DMS114 treated with DMSO at 0.1 percent for 48 hours (cell line): ENCODE measurements at regions not wholly inside any gene's neighbourhood (a gene's known extent, or its start where the extent isn't known, plus 50 kb on each side); places are given as distances from the start of the nearest gene placed in this dataset.
"Not testable (repeated sequence)": the region's sequence is repeated elsewhere in the genome, so short reads cannot be mapped to it uniquely, and the experiment has no call there.

Experiments used
- DNase-seq: peaks from one replicate; lab custom pipeline; 2025; ENCODE audit not compliant: unreplicated experiment; lab: John Stamatoyannopoulos, UW

DNA sequence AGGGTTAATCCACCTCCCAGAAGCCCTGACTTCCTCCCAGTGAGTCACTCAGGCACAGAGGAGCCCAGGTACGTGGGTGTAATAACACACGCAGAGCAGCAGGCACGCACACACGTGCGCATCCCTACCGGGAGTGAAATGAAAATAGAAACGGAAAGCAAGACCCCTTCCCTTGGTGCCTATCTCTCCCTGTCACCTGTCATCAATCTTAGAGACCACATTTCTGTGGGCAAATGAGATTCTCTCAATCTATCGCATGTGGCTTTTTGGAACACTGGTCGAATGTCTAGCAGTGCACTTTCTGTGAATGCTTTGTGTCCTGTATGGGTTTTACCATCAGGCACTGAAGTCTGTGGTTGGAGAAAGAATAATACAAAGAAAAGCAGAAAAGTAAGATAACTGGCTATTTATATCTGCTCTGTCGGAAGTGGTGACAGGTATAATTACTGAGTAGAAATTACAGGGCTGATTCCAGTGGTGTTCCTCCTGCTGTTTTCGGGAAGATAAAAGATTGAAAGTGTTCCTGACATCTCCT lies 137.7 kb upstream of the GRIA1 start:
- no peak for DNase-seq

DNA sequence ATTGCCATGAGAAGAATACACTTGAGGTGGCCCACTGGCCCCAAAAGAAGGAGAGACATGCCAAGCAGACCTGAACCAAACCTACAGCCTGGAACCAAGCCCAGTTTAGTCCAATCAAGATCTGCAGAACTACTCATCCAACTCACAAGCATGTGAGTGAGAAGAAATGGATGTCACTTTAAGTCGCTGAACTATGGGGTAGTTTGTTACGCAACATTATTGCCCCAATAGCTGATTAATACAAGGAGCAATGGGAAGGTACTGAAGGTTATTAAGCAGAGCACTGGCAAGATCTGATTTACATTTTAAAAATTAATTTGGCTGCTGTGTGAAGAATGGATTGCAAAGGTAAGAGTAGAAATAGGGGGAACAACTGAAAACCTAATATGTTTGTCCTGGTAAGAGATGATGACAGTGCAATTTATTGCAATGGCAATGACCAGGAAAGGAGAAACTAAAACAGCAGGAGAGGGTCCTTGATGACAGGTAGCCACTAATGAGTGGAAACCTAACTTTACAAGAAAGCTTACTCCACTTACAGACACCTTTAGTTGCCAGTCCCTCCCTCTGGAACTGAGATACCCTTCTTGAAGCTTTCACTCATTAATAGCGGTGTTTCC lies 132.9 kb upstream of the GRIA1 start:
- no peak for DNase-seq

DNA sequence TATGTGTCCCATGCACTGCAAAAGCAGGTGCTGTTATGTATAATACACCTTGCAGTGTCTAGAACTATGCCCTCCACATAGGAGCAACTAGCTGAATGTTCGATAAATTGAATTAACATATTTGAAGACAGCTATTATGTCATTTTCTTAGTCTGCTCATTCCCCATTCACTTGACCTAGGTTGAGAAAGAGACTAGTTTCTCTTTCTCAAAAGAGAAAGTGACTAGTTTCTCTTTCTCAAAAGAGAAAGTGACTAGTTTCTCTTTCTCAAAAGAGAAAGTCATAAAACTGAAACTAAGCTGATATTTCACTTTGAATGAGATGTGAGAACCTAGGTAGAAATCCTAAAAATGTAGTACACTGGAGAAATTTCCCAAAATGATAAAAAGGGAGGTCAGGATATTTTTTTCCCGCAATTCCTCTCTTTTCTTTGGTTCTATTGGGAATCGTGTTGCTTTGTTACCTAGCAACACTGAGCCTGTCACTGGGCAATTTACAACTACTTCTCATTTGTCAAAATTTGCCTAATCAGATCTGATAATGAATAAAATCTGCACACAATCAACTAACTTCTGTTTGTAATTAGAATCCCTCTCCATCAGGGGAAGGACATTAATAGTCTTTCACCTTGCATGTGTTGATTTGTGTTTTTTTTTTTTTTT lies 132.0 kb upstream of the GRIA1 start:
- no peak for DNase-seq

DNA sequence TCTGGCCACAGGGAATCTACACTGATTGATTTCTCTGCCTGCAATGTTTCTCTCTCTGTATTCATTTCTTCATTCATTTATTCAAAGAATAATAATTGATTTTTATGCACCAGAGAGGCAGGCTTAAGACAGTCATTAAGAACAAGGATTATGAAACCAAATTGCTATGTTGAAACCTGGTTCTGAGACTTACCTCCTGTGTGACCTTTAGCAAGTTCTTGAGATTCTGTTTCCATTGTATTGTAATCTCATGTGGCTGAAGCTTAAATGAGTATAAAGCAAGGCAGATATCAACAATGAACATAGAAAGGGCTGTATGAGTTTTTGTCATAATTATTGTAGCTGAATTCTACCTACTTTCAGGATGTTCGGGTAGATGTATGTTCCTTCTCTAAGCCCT lies 129.6 kb upstream of the GRIA1 start:
- no peak for DNase-seq

DNA sequence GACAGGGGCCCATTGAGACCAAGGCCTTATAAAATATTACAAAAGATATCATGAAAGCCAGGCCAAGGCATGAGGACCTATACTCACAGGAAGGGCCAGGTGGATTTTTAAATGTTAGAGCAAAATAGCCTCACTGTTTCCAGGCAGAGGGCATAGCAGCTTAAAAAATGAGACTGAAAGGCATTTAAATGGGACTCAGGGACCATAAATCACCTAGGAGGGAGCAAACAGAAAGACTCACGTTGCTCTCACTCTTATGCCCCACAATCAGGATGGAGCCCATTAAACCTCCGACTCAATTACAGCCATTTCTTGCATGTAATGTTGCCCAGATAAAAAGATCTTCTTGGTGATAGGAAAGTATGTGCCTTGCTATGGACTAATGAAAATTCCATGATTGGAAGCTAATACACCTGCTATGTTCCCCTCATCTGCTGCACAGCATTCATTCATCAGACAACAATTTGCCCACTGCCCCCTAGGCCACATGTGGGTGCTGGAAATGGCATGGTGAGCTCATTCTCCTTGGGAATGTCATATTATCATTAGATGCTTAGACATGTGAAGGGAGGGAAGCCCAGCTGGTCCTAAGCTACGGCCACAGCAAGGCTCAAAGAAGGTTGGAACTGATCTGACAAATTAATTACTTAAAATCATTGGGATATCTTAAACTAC lies 128.6 kb upstream of the GRIA1 start:
- no peak for DNase-seq

DNA sequence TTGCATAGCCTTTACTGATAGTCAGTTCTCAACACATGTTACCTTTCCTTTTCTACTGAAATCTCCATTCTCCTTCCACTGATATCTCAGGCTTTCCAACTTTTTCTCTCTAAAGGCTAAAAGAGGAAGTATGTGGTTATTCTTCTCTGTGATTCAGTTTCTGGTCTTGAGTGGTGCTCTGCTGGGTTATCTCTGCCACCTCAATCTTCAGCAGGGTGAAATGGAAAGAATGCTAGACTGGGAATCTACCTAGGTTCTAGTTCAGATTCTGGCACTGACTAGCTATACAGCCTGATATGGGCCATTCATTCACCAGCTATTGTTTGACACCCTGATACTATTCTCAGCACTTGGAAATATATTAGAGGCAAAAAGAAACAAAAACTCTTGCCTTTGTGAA lies 124.9 kb upstream of the GRIA1 start:
- no peak for DNase-seq

DNA sequence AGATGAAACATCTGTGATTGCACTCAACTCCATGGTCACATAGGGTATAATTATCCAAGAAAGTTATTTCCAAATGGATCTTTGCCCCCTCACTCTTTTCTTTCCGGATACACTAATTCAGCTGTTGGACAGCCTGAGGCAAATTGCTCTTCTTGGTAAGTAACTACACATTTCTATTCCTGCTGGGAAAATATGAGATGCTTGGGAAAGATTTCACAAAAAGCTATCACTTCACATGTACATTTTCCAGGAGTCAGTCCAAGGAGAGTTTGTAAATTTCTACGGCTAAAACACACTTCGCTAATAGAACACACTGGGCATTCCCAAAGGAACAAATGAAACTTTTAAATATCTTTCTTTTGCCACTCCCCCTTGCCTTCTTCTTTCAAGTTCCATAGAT lies 123.0 kb upstream of the GRIA1 start:
- no peak for DNase-seq

DNA sequence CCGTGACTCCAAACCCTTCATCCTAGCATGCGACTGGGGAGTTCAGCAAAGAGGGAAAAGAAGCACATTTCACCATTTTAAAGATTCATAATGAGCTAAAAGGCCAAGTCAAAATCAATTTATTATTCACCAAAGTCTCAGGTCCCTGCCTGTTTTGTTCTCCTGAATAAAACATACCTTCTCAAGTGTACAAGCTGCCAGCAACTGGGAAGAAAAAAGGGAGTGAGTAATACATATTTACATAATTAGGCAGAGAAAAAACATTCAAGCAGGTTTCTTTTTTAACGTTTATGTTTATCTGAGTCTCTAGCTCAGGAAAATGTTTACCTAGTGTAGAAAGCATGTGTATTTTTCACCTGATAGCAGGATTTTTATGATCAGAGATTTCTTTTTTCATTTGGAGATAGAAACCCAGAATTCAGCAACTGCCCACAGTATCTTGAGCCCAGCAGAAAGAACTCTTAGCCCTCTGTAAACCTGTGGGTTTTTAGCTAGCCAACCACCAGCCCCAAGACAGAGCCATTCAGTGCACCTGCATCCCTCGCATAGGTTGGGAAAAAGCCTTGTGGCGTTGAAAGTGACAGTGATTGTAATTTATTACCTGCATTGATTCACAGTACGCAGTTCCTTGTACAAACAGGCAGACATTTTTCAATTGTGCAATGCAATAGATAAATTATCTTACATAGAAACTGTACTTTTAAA lies 117.9 kb upstream of the GRIA1 start:
- no peak for DNase-seq

DNA sequence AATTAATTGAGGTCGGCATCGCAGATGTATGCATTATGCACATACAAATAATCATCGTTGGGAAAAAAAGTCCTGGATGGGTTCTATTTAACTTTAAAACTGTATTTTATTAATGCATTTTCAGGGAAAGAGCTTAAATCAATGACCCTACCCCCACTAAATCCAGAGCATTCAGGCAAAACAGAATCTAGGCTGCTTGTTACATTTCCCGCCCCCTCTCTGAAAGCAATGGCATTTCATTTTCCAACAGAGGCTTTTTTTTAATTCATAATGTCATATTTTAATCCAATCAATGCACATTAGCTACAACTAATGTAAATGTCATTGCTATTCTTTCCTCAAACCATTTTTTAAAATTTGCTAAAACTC lies 117.4 kb upstream of the GRIA1 start:
- no peak for DNase-seq

DNA sequence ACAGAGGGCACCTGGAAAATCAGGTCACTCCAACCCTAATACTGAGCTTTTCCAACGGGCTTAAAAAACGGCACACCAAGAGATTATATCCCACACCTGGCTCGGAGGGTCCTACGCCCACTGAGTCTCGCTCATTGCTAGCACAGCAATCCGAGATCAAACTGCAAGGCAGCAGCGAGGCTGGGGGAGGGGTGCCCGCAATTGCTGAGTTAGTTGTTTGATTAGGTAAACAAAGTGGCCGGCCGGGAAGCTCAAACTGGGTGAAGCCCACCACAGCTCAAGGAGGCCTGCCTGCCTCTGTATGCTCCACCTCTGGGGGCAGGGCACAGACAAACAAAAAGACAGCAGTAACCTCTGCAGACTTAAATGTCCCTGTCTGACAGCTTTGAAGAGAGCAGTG lies 108.8 kb upstream of the GRIA1 start:
- DNase-seq = not testable (repeated sequence)

DNA sequence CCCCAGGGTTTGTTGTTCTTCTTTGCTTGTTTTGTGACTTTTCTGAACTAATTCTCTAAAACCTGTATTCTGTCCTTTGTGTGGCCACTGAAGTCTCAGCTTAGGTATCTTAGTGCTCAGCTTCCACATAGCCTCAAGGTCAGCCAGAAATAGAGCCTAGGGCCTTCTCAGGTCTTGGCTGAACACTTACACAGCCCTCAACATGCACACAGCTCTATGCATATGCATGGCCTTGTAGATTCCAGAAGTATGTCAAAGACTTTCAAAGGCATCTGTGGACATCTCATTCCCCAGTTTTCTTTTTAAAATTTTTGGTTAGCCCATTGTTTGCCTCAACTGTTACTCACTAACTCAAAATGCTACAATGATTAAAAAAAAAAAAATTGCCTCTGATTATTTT lies 99.9 kb upstream of the GRIA1 start:
- DNase-seq = no peak

DNA sequence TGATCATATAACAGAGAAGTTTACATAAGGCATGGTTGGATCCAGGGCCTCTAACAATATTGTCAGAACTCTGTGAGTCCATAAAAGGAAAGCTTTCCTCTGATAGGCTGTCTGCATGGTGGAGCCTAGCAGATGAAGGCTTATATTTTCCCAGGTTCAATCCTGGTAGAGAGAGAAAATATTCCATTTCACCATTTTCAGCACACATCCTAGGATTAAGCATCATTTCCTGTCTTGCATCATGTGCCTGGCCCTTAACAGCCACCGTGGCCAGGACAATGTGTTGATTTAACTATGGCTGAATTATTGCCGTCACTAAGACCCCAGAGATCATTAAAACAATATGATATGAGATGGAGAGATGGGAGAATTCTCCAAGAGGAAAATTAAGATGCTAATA lies 90.9 kb upstream of the GRIA1 start:
- DNase-seq = no peak

DNA sequence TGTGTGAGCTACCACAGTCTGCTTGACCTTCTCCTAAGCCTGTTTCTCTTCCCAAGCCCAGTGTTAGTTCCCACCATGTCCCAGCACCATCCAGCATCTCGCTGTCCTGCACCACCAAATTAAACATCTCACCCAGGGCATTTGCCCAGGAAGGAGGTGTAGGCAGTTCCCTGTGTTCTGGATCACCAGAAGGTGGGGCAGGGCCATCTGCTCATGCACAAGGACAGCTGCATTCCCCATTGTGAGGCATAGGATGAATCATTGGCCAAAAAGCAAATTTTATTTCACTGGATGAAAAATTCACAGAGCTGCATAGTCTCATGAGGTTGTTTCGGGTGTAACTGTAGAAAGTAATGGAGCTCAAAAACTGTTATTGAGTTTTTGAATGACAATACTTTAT lies 89.5 kb upstream of the GRIA1 start:
- no peak for DNase-seq

DNA sequence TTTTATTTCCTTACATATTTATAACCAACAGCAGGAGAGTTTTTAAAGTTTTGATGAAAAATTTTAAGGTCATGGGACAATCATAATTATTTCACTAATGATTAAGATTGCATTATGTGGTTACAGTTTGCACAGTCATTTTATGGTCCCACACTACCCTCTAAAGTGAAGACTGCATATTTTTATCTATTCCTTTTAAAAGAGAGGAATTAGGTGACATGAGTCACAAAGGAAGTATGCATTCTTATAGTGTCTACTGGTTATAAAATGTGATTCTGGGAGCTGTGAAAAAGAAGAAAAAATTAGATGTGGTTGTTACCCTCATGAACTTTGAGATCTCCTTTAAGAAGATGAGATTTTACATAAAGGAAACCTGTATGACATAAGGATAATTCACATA lies 87.9 kb upstream of the GRIA1 start:
- DNase-seq = no peak

DNA sequence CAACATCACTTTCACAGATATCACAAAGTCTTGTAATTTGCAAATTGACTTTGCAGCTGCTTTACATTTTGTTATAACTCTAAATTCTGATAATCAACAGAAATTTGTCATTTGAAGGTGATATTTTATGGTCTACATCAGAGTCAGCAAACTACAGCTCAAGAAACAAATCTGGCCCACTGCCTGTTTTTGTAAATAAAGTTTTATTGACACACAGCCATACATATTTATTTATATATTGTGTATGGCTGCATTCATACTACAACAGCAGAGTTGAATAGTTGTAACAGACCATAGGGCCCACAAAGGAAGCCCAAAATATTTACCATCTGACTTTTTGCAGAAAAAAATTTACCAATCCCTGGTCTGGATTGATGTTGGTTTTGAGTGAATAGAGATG lies 87.0 kb upstream of the GRIA1 start:
- DNase-seq = no peak

DNA sequence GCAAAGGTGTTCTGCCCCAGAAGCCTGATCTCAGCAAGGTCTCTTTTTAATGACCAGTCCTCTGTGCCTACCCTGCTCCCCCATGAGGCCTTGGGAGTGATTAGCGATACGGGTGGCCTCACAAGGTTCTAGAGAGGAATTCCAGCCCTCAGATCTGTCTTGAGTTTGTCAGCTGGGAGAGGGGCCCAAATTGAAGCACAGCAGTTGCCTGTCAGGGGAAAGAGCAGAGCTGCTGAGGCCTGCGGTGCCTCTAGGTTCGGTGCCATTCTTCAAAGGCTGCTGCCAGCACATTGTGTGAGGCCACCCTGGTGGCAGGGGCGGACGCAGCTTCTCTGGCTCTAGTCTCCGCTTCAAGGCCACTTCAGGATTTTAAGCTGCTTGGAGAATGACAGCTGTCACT lies 85.7 kb upstream of the GRIA1 start:
- no peak for DNase-seq

DNA sequence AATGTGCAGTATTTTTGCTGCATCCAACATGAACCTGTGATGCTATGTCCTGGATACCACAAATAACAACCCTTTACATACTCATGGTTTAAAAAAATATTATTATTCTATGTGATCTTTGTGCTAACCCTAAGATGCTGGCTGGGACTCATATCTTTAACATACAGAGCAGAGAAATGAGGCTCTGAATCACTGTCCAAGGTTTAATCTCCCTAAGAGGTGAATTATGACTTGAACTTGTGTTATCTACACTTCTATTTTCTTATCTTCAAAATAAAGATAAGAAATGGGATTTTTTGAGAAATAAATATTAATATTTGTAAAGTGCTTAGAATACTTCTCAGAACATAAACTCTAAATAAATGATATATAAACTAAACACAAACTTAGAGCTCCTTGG lies 68.8 kb upstream of the GRIA1 start:
- no peak for DNase-seq

DNA sequence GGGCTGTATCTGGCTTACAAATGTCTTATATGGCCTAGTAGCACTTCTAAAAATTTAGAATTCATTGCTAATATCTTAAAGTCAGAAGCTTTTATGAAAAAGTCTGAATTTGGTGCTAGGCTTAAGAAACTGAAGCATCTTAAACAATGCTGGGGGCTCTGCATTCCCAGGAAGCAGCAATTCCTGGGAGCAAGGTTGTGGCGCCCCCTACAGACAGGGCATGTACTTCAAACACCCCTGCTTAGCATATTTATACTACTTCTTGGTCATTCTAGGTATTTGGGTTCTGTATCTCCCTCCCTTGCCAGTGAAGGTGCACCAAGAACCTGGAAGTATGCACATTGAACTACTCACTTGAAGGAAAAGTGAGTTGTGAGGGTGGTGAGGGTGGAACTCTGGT lies 64.6 kb upstream of the GRIA1 start:
- DNase-seq = no peak

DNA sequence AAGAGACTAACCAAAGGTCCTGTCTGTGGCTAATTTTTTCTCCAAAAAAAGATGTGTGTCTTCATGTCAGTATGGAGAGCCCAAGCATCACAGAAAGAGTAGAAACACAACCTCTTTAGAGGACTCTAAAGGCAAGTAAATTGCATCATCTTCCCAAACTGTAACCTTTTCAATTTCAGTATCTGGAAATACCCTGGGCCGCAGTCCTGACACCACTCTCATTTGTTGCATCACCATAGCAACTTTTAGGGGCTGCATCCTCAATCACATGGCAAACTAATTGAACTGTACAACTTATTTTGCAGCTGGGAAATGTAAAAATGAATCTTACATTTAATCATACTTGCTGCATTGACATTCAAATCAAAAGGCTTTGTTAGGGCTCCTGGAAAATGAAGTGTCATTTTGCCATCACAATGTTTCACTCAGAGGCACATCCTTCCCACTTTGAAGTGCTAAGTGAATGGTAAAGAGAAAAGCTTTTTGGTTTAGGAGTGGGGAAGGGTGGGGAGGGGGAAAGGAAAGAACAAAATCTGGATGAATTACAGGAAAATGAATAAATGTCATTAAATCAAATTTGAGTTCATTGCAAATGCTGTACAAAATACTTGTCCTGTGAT lies 60.6 kb upstream of the GRIA1 start:
- DNase-seq = no peak

DNA sequence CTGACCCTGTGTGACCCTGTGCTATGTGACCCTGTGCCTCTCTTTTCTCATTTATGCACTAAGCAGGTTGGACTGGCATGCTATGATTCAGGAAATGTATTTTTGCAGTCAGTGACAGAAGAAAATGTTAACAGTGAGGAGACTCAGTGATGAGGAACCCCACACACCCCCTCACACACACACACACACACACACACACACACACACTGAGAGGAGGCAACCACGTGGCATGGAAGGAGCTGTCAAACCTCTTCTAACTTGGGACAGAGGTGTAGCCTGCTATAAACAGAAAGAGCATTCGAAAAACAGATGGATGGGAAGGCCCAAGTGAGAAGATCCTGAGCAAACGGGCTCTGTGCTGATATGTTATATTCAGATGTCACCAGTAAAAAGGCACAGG lies 57.9 kb upstream of the GRIA1 start:
- no peak for DNase-seq

DNA sequence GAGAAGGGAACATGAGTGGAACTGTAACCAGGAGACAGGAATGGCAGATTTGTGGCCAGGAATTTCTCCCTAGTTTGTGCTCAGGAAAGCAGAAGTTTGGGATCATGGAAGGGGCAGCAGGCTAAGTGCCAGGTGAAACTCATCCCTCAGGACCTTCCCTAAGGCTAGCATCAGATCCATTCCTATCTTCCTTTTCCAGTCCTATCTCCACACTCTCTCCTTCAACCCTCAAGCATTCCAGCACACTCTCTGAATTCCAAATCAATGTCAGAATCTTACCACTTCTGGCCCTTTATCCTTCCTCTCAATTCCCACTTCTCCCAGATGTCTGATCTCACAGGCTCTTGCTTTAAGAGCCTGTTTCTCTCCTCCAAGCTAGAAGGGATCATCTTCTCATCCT lies 53.2 kb upstream of the GRIA1 start:
- DNase-seq = no peak

DNA sequence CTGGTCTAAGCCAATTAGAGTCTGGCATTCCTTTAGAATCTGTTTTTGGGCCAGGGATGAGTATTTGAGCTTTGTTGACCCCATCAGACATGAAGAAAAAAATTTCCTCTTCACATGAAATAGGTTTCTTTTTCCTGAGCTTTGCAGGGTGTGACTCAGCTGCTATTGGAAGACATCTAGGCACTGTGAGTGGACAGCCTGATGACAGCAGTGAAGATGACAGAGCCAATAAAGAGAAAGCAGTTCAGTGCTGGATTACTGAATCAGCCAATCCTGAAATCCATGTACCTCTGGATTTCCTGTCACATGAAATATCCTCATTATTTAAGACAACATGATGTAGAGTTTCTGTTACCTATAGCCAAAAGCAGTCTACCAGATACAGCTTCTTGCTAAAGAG lies 51.3 kb upstream of the GRIA1 start:
- no peak for DNase-seq
